ENCODE measurements at regions not wholly inside any gene's neighbourhood (a gene's known extent, or its start where the extent isn't known, plus 50 kb on each side); places are given as distances from the start of the nearest gene placed in this dataset.

DNA sequence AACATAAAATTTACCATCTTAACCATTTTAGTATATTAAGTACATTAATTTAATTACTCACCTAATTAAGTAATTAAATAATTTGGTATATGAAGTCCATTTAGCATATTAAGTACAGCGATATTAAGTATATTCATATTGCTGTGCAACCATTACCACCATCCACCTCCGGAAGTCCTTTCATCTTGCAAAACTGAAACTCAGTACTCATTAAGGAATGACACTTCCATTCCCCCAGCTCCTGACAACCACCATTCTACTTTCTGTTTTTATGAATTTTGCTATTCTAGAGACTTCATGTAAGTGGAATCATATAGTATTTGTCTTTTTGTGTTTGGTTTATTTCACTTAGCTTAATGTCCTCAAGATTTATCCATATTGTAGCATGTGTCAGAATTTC is 61.1 kb upstream of the GTSF1L start:
- TF ChIP-seq, protein P1, sequence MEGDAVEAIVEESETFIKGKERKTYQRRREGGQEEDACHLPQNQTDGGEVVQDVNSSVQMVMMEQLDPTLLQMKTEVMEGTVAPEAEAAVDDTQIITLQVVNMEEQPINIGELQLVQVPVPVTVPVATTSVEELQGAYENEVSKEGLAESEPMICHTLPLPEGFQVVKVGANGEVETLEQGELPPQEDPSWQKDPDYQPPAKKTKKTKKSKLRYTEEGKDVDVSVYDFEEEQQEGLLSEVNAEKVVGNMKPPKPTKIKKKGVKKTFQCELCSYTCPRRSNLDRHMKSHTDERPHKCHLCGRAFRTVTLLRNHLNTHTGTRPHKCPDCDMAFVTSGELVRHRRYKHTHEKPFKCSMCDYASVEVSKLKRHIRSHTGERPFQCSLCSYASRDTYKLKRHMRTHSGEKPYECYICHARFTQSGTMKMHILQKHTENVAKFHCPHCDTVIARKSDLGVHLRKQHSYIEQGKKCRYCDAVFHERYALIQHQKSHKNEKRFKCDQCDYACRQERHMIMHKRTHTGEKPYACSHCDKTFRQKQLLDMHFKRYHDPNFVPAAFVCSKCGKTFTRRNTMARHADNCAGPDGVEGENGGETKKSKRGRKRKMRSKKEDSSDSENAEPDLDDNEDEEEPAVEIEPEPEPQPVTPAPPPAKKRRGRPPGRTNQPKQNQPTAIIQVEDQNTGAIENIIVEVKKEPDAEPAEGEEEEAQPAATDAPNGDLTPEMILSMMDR (IDR thresholded peaks at IDR 0.05), result no peak
- no peak for TF ChIP-seq POLR2A (IDR thresholded peaks at IDR 0.05)

All from heart left ventricle (tissue), 13 donors.